GM19455 (cell line): ENCODE measurements at regions not wholly inside any gene's neighbourhood (a gene's known extent, or its start where the extent isn't known, plus 50 kb on each side); places are given as distances from the start of the nearest gene placed in this dataset.

Source experiments
- ATAC-seq: cut with Tn5 transposase; IDR thresholded peaks from one replicate; pipeline ENCODE4 v1.9.1; 2021; ENCODE audit not compliant: unreplicated experiment

- ATAC-seq: no peak
These were observed 88.5 kb upstream of the SLC27A6 start for GRCh38 chr5:128876569-128877382.

GRCh38 chr5:128877476-128877875 lies 87.8 kb upstream of the SLC27A6 start:
- ATAC-seq: no peak

GRCh38 chr5:128881502-128882018 lies 83.7 kb upstream of the SLC27A6 start:
- ATAC-seq: no peak

GRCh38 chr5:128885649-128886255 lies 79.5 kb upstream of the SLC27A6 start:
- ATAC-seq: no peak

GRCh38 chr5:128895122-128895521 lies 70.2 kb upstream of the SLC27A6 start:
- no peak for ATAC-seq

GRCh38 chr5:128896675-128897074 lies 68.6 kb upstream of the SLC27A6 start:
- ATAC-seq: no peak

- ATAC-seq: no peak
These were observed 61.7 kb upstream of the SLC27A6 start for GRCh38 chr5:128903550-128903949.

GRCh38 chr5:128904805-128905567 lies 60.3 kb upstream of the SLC27A6 start:
- ATAC-seq: peak; percentile 12

GRCh38 chr5:128905568-128906110 lies 59.6 kb upstream of the SLC27A6 start:
- ATAC-seq: peak; percentile 93

GRCh38 chr5:128913551-128913950 lies 51.7 kb upstream of the SLC27A6 start:
- ATAC-seq: peak; percentile 70
